Testis (tissue), 2 donors: ENCODE measurements at regions not wholly inside any gene's neighbourhood (a gene's known extent, or its start where the extent isn't known, plus 50 kb on each side); places are given as distances from the start of the nearest gene placed in this dataset.

Source experiments
- CTCF ChIP-seq, 3 experiments: fragments of 450-650 bp in 2 of 3; fragments of 200-600 bp in 1 of 3; sonication (generic) in 1 of 3; IDR thresholded peaks; one replicate each; pipeline ENCODE4 v1.5.1; 2016 to 2019; ENCODE audit warnings: antibody characterized with exemption in 3 of 3, mild to moderate bottlenecking in 2 of 3, moderate library complexity in 1 of 3
- POLR2A ChIP-seq: fragments of 450-650 bp; IDR thresholded peaks from one replicate; pipeline ENCODE4 v1.6.1; 2017; ENCODE audit warnings: antibody characterized with exemption, mild to moderate bottlenecking, moderate library complexity

- no peak for TF ChIP-seq CTCF (IDR thresholded peaks at IDR 0.05)
- no peak for TF ChIP-seq POLR2A
These were observed 157.7 kb downstream of the LYPLAL1 start for GRCh38 chr1:219331424-219331823.
